ENCODE measurements at regions not wholly inside any gene's neighbourhood (a gene's known extent, or its start where the extent isn't known, plus 50 kb on each side); places are given as distances from the start of the nearest gene placed in this dataset.

GRCh38 chr7:23970193-23970592 lies 260.2 kb downstream of the STK31 start:
- Histone ChIP-seq H4K20me1 (replicated peaks; ENCODE audit: control insufficient read depth, extremely low read depth, insufficient read depth, low read length) (no peaks in the 10 kb centered on the region), H3K4me1 (ENCODE audit: control insufficient read depth, extremely low read depth, insufficient read depth, low read length) (no peaks in the 10 kb centered on the region), H3K36me3 (ENCODE audit: control insufficient read depth in 2 of 2, extremely low read depth in 1 of 2, insufficient read depth in 2 of 2, low read length in 2 of 2) (no peaks in the 10 kb centered on the region), H3K9ac (replicated peaks; ENCODE audit: extremely low read depth, insufficient read depth, low read length) (no peak overlapping the region), H2AFZ (ENCODE audit: low read depth, low read length) (no peak overlapping the region), H3K9me1 (replicated peaks; ENCODE audit: control insufficient read depth, extremely low read depth, insufficient read depth, low read length) (no peaks in the 10 kb centered on the region), H3K27me3 (ENCODE audit: control insufficient read depth in 2 of 2, insufficient read depth in 2 of 2, low read length in 2 of 2) (no peaks in the 10 kb centered on the region), H3K4me2 (ENCODE audit: insufficient read depth, low read length) (no peak overlapping the region), H3K79me2 (ENCODE audit: control insufficient read depth, insufficient read depth, low read length) (no peaks in the 10 kb centered on the region), H3K4me3 (replicated peaks in 1 of 3; ENCODE audit: insufficient read depth in 1 of 3, low read depth in 1 of 3, low read length in 3 of 3) (no peak overlapping the region), H3K27ac (ENCODE audit: insufficient read depth, low read depth, low read length) (no peak overlapping the region), H3K9me3 (replicated peaks; ENCODE audit: control insufficient read depth, insufficient read depth, low read length) (no peaks in the 10 kb centered on the region)
- POLR2A ChIA-PET: no interaction called here
- dilution Hi-C loops (cut with MboI; ENCODE audit: extremely low pct_ligation_motif_present, low sequenced_read_pairs): no loop called here
- intact Hi-C loops (cut with micrococcal nuclease): no loop called here
- FAIRE-seq (no peak), DNase-seq (ENCODE audit: low read depth, low spot score) (no peak)
- CTCF ChIA-PET: no interaction called here
- TF ChIP-seq EZH2 (IDR thresholded peaks at IDR 0.05; ENCODE audit: borderline replicate concordance, low read depth, low read length, severe bottlenecking) (no peak), POLR2A (IDR thresholded peaks at IDR 0.05; ENCODE audit: low read depth, low read length) (no peak), CTCF (IDR thresholded peaks at IDR 0.05; ENCODE audit: extremely low read depth in 1 of 2, insufficient read depth in 1 of 2, low read depth in 1 of 2, low read length in 2 of 2) (no peak), JUN (IDR thresholded peaks at IDR 0.05; ENCODE audit: borderline replicate concordance, insufficient read depth, insufficient read length, low read depth) (no peak), MYC (IDR thresholded peaks at IDR 0.05; ENCODE audit: low read depth, low read length) (no peak), GATA2 (IDR thresholded peaks at IDR 0.05; ENCODE audit: insufficient read depth, insufficient read length, low read depth, low read length) (no peak), FOS (IDR thresholded peaks at IDR 0.05; ENCODE audit: borderline replicate concordance, insufficient read depth, low read length) (no peak), MAX (IDR thresholded peaks at IDR 0.05; ENCODE audit: insufficient read depth, insufficient read length) (no peak), POLR2AphosphoS5 (IDR thresholded peaks at IDR 0.05; ENCODE audit: insufficient read depth, low read depth, low read length) (no peak)
- BruUV-seq (replicated peaks): no TSS peak

Measured in endothelial cell of umbilical vein (primary cell).